Hepatocyte (in vitro differentiated cells): ENCODE measurements at regions not wholly inside any gene's neighbourhood (a gene's known extent, or its start where the extent isn't known, plus 50 kb on each side); places are given as distances from the start of the nearest gene placed in this dataset.

ENCODE experiments used
- CTCF ChIP-seq: fragments of 200-600 bp; sonication (generic); IDR thresholded peaks from 2 replicates; pipeline ENCODE4 v1.5.1; 2016; ENCODE audit warnings: antibody characterized with exemption, mild to moderate bottlenecking; ENCODE audit not compliant: poor library complexity
- EZH2 ChIP-seq: fragments of 200-600 bp; sonication (generic); IDR thresholded peaks from 2 replicates; pipeline ENCODE4 v1.6.1; 2016; ENCODE audit warnings: antibody characterized with exemption, mild to moderate bottlenecking, borderline replicate concordance
- EZH2phosphoT487 ChIP-seq: fragments of 200-600 bp; sonication (generic); IDR thresholded peaks from one replicate; pipeline ENCODE4 v1.6.1; 2018; ENCODE audit warnings: antibody characterized with exemption, mild to moderate bottlenecking, low read depth, moderate library complexity; ENCODE audit not compliant: unreplicated experiment, severe bottlenecking

GRCh38 chr13:43965459-43965845 is 85.7 kb downstream of the LACC1 start:
- TF ChIP-seq CTCF (no peak), EZH2phosphoT487 (no peak), EZH2 (no peak)
